ENCODE measurements at regions not wholly inside any gene's neighbourhood (a gene's known extent, or its start where the extent isn't known, plus 50 kb on each side); places are given as distances from the start of the nearest gene placed in this dataset.

- TF ChIP-seq POLR2A (IDR thresholded peaks at IDR 0.05; ENCODE audit: low read depth, low read length) (no peak), POLR2AphosphoS5 (IDR thresholded peaks at IDR 0.05; ENCODE audit: low read depth, low read length) (no peak)
Measured at GRCh38 chr7:34309584-34309983, 348.4 kb upstream of the NPSR1 start.
